WTC11 (cell line): ENCODE measurements at regions not wholly inside any gene's neighbourhood (a gene's known extent, or its start where the extent isn't known, plus 50 kb on each side); places are given as distances from the start of the nearest gene placed in this dataset.

ENCODE experiments used
- CTCF ChIP-seq: fragments of 200-600 bp; IDR thresholded peaks from 2 replicates; pipeline ENCODE4 v1.8.0; 2022; ENCODE audit warnings: antibody characterized with exemption
- FOXP1 ChIP-seq: sonication (generic); formaldehyde crosslinking; IDR thresholded peaks from 2 replicates; pipeline ENCODE4 v1.8.0; 2022; ENCODE audit warnings: missing genetic modification reagents, mild to moderate bottlenecking, moderate library complexity, borderline replicate concordance
- NR1H2 ChIP-seq: sonication (generic); formaldehyde crosslinking; IDR thresholded peaks from 2 replicates; pipeline ENCODE4 v1.9.0; 2021; ENCODE audit warnings: mild to moderate bottlenecking, moderate library complexity, missing genetic modification reagents
- TF ChIP-seq, protein P1 (sequence below): sonication (generic); formaldehyde crosslinking; IDR thresholded peaks from 2 replicates; pipeline ENCODE4 v1.8.0; 2022; ENCODE audit warnings: mild to moderate bottlenecking, missing genetic modification reagents

DNA sequence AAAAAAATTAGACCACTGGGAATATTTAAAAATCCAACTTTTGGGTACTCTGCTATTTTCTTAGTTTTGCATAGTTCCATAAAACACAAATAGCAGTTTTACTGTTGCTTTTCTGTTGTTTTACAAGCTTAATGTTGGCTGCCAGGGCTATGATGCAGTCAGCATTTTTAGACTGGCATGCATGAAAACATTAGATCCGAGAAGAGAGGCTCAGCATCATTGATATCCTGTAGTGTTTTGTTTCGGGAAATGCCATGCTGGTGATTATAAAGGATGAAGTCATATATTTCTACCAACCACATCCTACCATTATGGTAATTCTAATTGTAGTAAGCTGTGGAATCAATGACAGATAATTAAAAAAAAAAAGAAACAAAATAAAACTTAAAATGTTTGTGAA is 104.6 kb downstream of the MBL2 start:
- TF ChIP-seq NR1H2 (CRISPR knock-in tag) (no peak), FOXP1 (CRISPR knock-in tag) (no peak), CTCF (no peak)
- TF ChIP-seq, protein P1, sequence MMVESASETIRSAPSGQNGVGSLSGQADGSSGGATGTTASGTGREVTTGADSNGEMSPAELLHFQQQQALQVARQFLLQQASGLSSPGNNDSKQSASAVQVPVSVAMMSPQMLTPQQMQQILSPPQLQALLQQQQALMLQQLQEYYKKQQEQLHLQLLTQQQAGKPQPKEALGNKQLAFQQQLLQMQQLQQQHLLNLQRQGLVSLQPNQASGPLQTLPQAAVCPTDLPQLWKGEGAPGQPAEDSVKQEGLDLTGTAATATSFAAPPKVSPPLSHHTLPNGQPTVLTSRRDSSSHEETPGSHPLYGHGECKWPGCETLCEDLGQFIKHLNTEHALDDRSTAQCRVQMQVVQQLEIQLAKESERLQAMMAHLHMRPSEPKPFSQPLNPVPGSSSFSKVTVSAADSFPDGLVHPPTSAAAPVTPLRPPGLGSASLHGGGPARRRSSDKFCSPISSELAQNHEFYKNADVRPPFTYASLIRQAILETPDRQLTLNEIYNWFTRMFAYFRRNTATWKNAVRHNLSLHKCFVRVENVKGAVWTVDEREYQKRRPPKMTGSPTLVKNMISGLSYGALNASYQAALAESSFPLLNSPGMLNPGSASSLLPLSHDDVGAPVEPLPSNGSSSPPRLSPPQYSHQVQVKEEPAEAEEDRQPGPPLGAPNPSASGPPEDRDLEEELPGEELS = no peak
